HG03045 (cell line): ENCODE measurements at regions not wholly inside any gene's neighbourhood (a gene's known extent, or its start where the extent isn't known, plus 50 kb on each side); places are given as distances from the start of the nearest gene placed in this dataset.
"Not testable (repeated sequence)": the region's sequence is repeated elsewhere in the genome, so short reads cannot be mapped to it uniquely, and the experiment has no call there.

Source experiments
- ATAC-seq: cut with Tn5 transposase; IDR thresholded peaks from one replicate; pipeline ENCODE4 v1.9.1; 2021; ENCODE audit warnings: mild to moderate bottlenecking, moderate library complexity; ENCODE audit not compliant: unreplicated experiment

DNA sequence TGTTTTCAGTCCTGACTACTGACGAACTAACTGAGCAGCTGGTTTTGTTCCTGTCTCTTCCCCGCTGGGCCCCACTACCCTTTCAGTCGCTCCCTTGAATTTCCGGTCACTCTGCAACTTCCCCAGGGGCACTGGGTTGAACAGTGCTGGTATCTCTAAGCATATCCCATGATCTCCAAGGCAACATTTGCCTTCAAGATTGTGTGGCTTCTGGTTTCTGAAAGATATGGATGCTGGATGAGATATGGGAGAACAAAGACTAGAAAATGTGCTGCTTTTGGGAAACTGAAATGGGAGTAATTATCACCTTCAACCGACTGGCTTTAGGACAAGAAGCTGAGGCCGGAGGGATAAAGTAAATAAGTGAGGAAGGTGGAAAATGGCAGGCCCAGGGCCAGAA lies 258.2 kb upstream of the PIK3R1 start:
- ATAC-seq, result no peak

DNA sequence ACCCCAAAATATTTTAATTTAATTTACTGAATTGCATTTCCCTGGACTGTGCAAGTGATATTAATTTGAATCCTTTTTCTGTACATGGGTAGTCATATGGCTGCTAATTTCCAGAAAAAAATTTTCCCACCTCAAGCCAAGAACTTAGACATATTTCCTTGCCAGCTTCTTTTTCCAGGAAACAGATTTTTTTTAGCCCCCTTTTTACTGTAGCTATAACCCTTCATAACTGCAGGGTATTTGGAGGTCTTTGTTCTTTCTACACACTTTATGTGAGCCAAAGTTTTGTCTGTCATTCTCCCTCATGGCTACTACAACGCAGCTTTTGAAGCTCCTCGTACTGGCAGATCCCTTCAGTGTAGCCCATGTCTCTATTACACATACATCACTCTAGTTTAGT lies 261.2 kb upstream of the PIK3R1 start:
- ATAC-seq, result no peak

DNA sequence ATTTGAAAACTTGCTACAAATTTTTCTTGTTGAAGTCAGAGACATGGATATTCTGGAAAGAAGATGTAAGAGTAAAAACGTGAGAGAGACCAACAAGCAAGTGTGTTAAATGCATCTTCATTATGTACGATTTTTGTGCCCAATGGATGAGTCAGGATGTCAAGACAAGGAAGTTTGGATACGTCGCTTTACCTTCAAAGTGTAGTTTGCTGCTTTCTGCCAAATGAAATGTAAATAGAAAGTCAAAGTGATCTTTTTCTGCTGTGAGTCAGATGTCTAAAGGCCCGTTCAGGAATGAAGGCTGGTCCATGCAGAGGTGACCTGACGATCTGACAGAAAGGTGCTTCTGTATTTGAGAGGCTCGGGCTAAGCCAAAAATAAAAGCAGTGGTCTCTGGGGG lies 273.1 kb upstream of the PIK3R1 start:
- no peak for ATAC-seq

DNA sequence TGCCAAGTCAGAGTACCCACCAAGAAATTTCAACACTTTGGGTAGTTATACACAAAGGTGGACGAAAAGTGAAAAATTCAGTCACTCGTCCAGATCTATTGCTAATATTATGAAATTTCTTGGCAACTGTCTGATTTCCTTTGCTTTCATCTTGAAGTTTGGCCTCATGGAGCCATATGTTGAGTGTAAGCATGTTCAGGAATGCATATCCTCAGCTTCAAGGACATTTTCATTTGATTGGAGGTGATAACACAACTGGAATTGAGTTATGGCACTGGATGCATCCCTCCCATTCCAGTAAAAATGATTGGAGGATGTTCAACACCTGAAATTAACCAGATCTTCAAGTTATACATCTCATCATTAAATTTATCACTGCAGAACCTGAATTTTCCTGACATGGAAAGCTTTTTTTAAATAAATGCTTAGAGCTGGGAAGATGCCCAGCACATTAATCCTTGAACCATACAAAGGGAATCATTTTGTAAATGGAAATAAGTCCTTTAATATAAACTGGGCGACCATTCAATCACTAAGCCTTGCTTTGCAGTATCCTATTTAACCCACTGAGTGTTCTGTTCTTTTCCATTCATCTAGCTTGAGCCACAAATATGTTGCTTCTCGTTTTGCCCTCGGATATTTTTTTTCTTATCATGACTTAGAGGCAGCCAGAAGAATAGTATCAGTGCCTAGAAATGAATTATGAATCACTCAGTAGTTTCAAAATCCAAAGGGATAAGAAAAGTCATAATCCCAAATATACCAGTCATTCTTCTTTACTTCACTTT lies 273.7 kb upstream of the PIK3R1 start:
- ATAC-seq, result no peak

- no peak for ATAC-seq
Measured at GRCh38 chr5:67935908-67936566, 279.5 kb upstream of the PIK3R1 start.

DNA sequence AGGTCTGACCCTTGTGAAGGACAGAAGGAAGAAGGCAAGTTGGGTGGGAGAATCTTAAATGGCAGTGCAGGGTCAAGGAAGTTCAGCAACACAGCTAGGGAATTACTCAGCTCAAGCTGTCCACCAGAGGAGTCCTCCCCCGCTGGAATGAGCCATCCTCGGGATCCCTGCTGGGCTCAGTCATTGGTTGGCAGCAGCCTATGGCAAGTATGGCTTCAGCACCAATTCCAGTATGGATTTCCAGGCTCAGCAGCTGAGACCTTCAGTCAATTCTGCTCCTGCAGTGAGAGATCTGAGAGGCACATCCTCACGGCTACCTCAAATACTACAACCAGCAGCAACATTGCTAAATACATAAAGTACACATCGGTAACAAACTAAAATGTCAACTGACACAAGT lies 280.6 kb upstream of the PIK3R1 start:
- no peak for ATAC-seq

- ATAC-seq, result no peak
Measured at GRCh38 chr5:67925511-67925910, 290.0 kb upstream of the PIK3R1 start.

DNA sequence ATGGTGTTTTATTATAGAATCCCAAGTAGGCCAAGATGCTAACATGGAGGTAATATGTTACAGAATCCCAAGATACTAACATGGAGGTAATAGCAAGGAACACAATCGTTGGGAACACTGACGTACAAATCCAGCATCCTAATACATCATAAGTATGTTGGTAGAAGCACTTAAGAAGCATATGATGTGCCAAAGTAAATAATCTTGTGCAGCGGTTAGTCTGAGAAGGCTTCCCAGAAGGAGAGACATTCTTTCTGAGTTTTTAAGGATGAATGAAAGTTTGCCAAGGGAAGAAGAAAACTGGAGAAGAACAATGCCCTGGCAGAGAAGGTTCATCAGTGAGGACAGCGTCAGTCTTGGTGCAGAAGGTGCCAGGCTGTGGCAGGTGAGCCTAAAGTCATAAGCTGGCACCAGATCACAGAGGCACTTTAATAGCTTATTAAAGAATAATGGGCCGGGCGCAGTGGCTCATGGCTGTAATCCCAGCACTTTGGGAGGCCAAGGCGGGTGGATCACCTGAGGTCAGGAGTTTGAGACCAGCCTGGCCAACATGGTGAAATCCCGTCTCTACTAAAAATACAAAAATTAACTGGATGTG lies 294.5 kb upstream of the PIK3R1 start:
- ATAC-seq, result no peak

GRCh38 chr5:67919532-67919931 lies 296.0 kb upstream of the PIK3R1 start:
- not testable (repeated sequence) for ATAC-seq

- ATAC-seq, result no peak
Measured at GRCh38 chr5:67917561-67917960, 298.0 kb upstream of the PIK3R1 start.

GRCh38 chr5:67910546-67910945 lies 305.0 kb upstream of the PIK3R1 start:
- ATAC-seq, result no peak

- ATAC-seq, result no peak
Measured at GRCh38 chr5:67908126-67908765, 307.3 kb upstream of the PIK3R1 start.

- ATAC-seq, result no peak
Measured at GRCh38 chr5:67904366-67904765, 311.2 kb upstream of the PIK3R1 start.

DNA sequence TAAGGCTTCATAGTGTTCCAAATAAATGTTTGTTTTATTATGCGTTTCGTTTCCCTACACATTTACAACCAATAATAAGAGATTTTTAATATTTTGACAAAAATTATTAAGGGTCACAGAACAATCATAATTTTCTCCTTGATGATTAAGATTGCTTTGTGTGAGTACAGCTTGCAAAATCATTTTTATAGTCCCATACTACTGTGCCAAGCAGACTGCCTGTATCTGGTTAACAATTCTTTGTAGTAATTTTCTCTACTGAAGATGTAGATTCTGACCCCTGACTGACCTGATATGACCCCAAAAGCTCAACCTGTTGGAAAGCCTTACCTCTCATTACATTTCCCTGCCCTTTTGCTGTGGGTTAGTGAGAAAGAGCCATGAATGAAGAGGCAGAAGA lies 311.9 kb upstream of the PIK3R1 start:
- ATAC-seq, result no peak

- ATAC-seq, result no peak
Measured at GRCh38 chr5:67903121-67903520, 312.4 kb upstream of the PIK3R1 start.

- no peak for ATAC-seq
Measured at GRCh38 chr5:67902497-67902830, 313.1 kb upstream of the PIK3R1 start.

GRCh38 chr5:67901814-67902496 lies 313.6 kb upstream of the PIK3R1 start:
- no peak for ATAC-seq

DNA sequence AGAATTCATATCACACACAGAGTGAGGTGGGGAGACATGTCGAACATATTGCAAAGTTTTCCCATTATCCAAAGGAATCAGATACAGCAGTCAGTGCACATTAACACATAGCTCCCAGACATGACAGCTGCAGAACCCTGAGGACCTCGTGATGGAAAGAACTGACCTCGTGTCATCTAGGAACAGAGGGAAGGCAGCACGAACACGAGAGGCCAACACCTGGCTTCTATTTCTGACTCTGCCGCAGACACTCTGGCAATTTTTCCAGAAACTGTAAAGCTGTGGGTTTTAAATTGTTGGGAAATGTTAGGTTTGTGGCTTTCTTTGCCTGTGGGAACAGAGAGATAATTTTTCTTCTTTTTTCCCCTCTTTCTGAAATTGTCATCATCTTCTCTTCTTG lies 315.0 kb upstream of the PIK3R1 start:
- ATAC-seq, result no peak

- ATAC-seq, result no peak
Measured at GRCh38 chr5:67897980-67898379, 317.6 kb upstream of the PIK3R1 start.

DNA sequence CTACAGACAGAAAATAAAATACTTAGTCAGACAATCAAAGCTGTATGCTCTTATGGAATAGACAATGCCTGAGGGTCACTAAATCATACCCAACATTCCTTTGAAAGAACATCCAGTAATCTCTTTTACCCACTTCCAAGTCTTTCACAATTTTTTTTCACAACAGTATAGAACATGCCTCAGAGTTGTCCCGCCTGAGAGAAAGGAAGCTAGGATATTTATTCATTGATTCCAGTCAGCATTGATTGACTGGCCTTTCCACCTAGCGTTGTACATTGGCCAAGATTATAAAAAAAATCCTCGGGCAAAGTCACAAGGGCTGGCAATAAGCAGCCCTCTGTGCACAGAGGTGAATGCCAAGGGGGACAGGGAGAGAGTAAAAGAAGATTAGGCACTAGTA lies 318.1 kb upstream of the PIK3R1 start:
- no peak for ATAC-seq

GRCh38 chr5:67896930-67897313 lies 318.6 kb upstream of the PIK3R1 start:
- no peak for ATAC-seq
